ENCODE measurements at regions not wholly inside any gene's neighbourhood (a gene's known extent, or its start where the extent isn't known, plus 50 kb on each side); places are given as distances from the start of the nearest gene placed in this dataset.

- no peaks in the 10 kb centered on the region for H3K36me3 ChIP-seq (ENCODE audit: insufficient read depth, low read length)
- peak overlapping the region; percentile 66 for H3K9ac ChIP-seq (ENCODE audit: low read depth, low read length, poor library complexity, severe bottlenecking)
- H3K79me2 ChIP-seq (ENCODE audit: insufficient read depth, low read length), result no peaks in the 10 kb centered on the region
- H3K4me1 ChIP-seq (ENCODE audit: insufficient read depth, low read length, poor library complexity, severe bottlenecking), result peaks cover 73% of the 10 kb centered on the region
- H3F3A ChIP-seq (ENCODE audit: low read depth), result peaks cover 14% of the 10 kb centered on the region
- no peaks in the 10 kb centered on the region for H3K27me3 ChIP-seq (ENCODE audit: insufficient read depth, low read length, poor library complexity, severe bottlenecking)
- no peaks in the 10 kb centered on the region for H3K9me3 ChIP-seq (ENCODE audit: insufficient read depth, low read depth, low read length)
- TF ChIP-seq, protein P1, sequence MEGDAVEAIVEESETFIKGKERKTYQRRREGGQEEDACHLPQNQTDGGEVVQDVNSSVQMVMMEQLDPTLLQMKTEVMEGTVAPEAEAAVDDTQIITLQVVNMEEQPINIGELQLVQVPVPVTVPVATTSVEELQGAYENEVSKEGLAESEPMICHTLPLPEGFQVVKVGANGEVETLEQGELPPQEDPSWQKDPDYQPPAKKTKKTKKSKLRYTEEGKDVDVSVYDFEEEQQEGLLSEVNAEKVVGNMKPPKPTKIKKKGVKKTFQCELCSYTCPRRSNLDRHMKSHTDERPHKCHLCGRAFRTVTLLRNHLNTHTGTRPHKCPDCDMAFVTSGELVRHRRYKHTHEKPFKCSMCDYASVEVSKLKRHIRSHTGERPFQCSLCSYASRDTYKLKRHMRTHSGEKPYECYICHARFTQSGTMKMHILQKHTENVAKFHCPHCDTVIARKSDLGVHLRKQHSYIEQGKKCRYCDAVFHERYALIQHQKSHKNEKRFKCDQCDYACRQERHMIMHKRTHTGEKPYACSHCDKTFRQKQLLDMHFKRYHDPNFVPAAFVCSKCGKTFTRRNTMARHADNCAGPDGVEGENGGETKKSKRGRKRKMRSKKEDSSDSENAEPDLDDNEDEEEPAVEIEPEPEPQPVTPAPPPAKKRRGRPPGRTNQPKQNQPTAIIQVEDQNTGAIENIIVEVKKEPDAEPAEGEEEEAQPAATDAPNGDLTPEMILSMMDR (conservative IDR thresholded peaks at IDR 0.05; ENCODE audit: low read length), result no peak
- no peak for TF ChIP-seq EZH2phosphoT487 (IDR thresholded peaks at IDR 0.05; ENCODE audit: borderline replicate concordance)
- no peak overlapping the region for H2AFZ ChIP-seq (ENCODE audit: low read length)
- no peaks in the 10 kb centered on the region for H3K9me2 ChIP-seq (replicated peaks; ENCODE audit: low read depth, low read length)
- H3K4me2 ChIP-seq (ENCODE audit: low read depth, low read length, poor library complexity, severe bottlenecking), result peak overlapping the region; percentile 50
- H4K20me1 ChIP-seq (ENCODE audit: insufficient read depth, low read length, poor library complexity, severe bottlenecking), result no peaks in the 10 kb centered on the region
- H3K4me3 ChIP-seq (ENCODE audit: low read length, poor library complexity, severe bottlenecking), result peak overlapping the region; percentile 21
Measured at GRCh38 chr15:95928822-95929221, 401.7 kb upstream of the NR2F2 start.

DNA sequence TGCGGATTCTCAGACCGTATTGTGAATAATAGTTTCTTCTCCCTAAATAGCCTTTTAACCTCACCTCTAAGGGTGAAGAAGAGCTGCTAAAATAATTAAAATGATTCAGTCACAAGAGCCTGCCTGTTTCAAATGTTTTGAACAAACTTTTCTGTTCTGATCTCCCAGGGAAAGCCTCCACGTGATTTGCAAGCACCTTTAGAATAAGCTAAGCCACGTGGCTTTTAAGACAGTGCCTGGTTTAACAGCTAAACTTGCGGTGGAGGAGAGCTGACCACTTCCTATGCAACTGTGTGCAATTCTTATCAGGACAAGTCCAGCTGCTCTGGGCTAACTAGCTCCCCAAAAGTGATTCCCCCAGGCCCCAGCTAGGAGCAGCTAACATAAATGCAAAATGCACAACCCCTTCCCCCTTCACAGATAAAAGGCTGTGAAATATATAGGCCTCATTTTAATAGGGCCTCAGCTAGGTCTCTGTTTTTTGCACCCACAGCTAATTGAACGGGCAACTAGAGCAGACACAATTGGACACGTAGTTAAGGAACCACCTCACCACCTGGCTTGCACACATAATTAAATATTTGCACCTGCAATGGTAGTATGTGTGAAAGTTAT, 401.2 kb upstream of the NR2F2 start:
- Histone ChIP-seq H3K9me3 (ENCODE audit: insufficient read depth, low read depth, low read length) (no peaks in the 10 kb centered on the region), H3K4me3 (ENCODE audit: low read length, poor library complexity, severe bottlenecking) (peak overlapping the region; percentile 42), H4K20me1 (ENCODE audit: insufficient read depth, low read length, poor library complexity, severe bottlenecking) (no peaks in the 10 kb centered on the region), H3K79me2 (ENCODE audit: insufficient read depth, low read length) (no peaks in the 10 kb centered on the region), H3F3A (ENCODE audit: low read depth) (peaks cover 14% of the 10 kb centered on the region), H3K9ac (ENCODE audit: low read depth, low read length, poor library complexity, severe bottlenecking) (peak overlapping the region; percentile 66), H3K27me3 (ENCODE audit: insufficient read depth, low read length, poor library complexity, severe bottlenecking) (no peaks in the 10 kb centered on the region), H2AFZ (ENCODE audit: low read length) (no peak overlapping the region), H3K4me1 (ENCODE audit: insufficient read depth, low read length, poor library complexity, severe bottlenecking) (peaks cover 68% of the 10 kb centered on the region), H3K4me2 (ENCODE audit: low read depth, low read length, poor library complexity, severe bottlenecking) (peak overlapping the region; percentile 57), H3K36me3 (ENCODE audit: insufficient read depth, low read length) (no peaks in the 10 kb centered on the region), H3K9me2 (replicated peaks; ENCODE audit: low read depth, low read length) (no peaks in the 10 kb centered on the region)
- no peak for TF ChIP-seq EZH2phosphoT487 (IDR thresholded peaks at IDR 0.05; ENCODE audit: borderline replicate concordance)
- TF ChIP-seq, protein P1 (conservative IDR thresholded peaks at IDR 0.05; ENCODE audit: low read length), result no peak

DNA sequence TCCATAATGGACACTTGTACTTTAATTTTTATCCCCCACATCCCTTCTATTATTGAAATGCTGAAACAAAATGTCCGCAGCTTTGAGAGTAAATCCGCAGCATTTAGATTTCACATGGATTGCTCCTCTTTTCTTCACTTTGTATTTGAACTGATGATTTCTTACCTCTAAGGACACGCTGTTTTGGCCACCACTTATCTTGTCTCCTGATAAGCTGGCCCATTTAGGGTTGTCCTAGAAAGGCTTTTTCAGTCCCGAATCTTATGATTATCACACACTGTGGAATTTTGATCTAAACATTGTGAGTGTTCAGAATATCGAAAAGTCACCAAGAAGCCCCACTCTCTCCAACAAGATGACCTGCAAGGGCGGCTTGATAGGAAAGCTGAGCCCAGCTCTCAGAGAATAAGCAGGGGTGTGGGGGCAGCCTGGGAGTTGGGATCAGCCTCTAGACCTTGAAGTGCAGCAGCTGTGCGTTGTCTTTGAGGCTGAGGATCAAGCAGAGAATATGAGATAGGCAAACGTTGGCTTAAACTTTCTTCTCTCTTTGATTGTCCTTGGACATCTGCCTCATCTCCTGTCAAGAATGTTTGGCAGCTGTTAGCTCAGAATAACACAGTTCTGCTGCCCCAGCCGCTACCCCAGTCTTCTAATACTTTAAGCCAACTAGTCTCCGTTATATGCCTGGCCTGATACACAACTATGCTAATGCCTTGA, 399.7 kb upstream of the NR2F2 start:
- H3K27me3 ChIP-seq (ENCODE audit: insufficient read depth, low read length, poor library complexity, severe bottlenecking), result no peaks in the 10 kb centered on the region
- no peaks in the 10 kb centered on the region for H3K79me2 ChIP-seq (ENCODE audit: insufficient read depth, low read length)
- peak overlapping the region; percentile 66 for H3K9ac ChIP-seq (ENCODE audit: low read depth, low read length, poor library complexity, severe bottlenecking)
- TF ChIP-seq EZH2phosphoT487 (IDR thresholded peaks at IDR 0.05; ENCODE audit: borderline replicate concordance), result no peak
- TF ChIP-seq, protein P1 (conservative IDR thresholded peaks at IDR 0.05; ENCODE audit: low read length), result no peak
- peak overlapping the region; percentile 57 for H3K4me2 ChIP-seq (ENCODE audit: low read depth, low read length, poor library complexity, severe bottlenecking)
- peak overlapping the region; percentile 32; the same call in 1 of the 2 replicates for H2AFZ ChIP-seq (ENCODE audit: low read length)
- H3K9me2 ChIP-seq (replicated peaks; ENCODE audit: low read depth, low read length), result no peaks in the 10 kb centered on the region
- H3K36me3 ChIP-seq (ENCODE audit: insufficient read depth, low read length), result no peaks in the 10 kb centered on the region
- H3K9me3 ChIP-seq (ENCODE audit: insufficient read depth, low read depth, low read length), result no peaks in the 10 kb centered on the region
- peaks cover 67% of the 10 kb centered on the region for H3K4me1 ChIP-seq (ENCODE audit: insufficient read depth, low read length, poor library complexity, severe bottlenecking)
- H3K4me3 ChIP-seq (ENCODE audit: low read length, poor library complexity, severe bottlenecking), result no peak overlapping the region
- no peaks in the 10 kb centered on the region for H4K20me1 ChIP-seq (ENCODE audit: insufficient read depth, low read length, poor library complexity, severe bottlenecking)
- peaks cover 14% of the 10 kb centered on the region for H3F3A ChIP-seq (ENCODE audit: low read depth)
